HCT116 (cell line): ENCODE measurements at regions not wholly inside any gene's neighbourhood (a gene's known extent, or its start where the extent isn't known, plus 50 kb on each side); places are given as distances from the start of the nearest gene placed in this dataset.

Source experiments
- ATAC-seq: fragments of 200-7000 bp; cut with Tn5 transposase; 2 replicates; pipeline ENCODE4 v1.9.1; 2020; ENCODE audit warnings: mild to moderate bottlenecking, moderate library complexity
- BruUV-seq: library from RNA; stranded (reverse); fragments of 400-500 nt; replicated peaks from 2 replicates; lab custom pipeline; 2021; lab: Mats Ljungman, UMichigan
- CTCF ChIA-PET: fragments of 300-600 bp; sonication (Branson Sonifier 250); formaldehyde crosslinking; loops from one replicate; lab custom pipeline; 2021; ENCODE audit warnings: antibody characterized with exemption; lab: Charles Lee
- POLR2A ChIA-PET: fragments of 300-600, 350-600 bp; sonication (Branson Sonifier 250); formaldehyde crosslinking; loops from one replicate; lab custom pipeline; 2021; ENCODE audit warnings: antibody characterized with exemption; lab: Charles Lee
- RAD21 ChIA-PET, 2 experiments: fragments of 300-600 bp; sonication (Branson Sonifier 250); formaldehyde crosslinking; loops; one replicate each; lab custom pipeline; 2023; ENCODE audit warnings: low total read pairs in 2 of 2; ENCODE audit not compliant: uncharacterized antibody in 2 of 2, unreplicated experiment in 2 of 2, low non-redundant PET in 1 of 2; lab: Charles Lee
- DNase-seq: peaks from one replicate; pipeline ENCODE4 v3.0.0-alpha.2; 2010; ENCODE audit warnings: low read depth, low spot score
- H2AFZ ChIP-seq: fragments of 200-600 bp; shearing (Covaris generic), sonication (generic); 2 replicates; pipeline ENCODE4 v1.6.1; 2017; ENCODE audit warnings: low read depth, mixed run types, mixed read lengths, antibody characterized with exemption, low read length; ENCODE audit not compliant: poor library complexity, severe bottlenecking
- H3K27ac ChIP-seq: 2 replicates; pipeline ENCODE4 v1.5.1; 2012; ENCODE audit warnings: low read depth, low read length
- H3K27me3 ChIP-seq: fragments of 200-600 bp; sonication (generic); 2 replicates; pipeline ENCODE4 v1.6.1; 2016; ENCODE audit warnings: mixed run types, low read length, mixed read lengths; ENCODE audit not compliant: insufficient read depth
- H3K36me3 ChIP-seq, 2 experiments: fragments of 200-500 bp in 1 of 2; fragments of 200-600 bp in 1 of 2; sonication (Bioruptor generic) in 1 of 2; sonication (generic) in 1 of 2; 2 replicates each; pipeline versions ENCODE4 v1.5.1 to v1.6.1; 2014 to 2016; ENCODE audit warnings: low read length in 2 of 2, inconsistent platforms in 1 of 2, mixed read lengths in 1 of 2, mixed run types in 1 of 2; ENCODE audit not compliant: insufficient read depth in 2 of 2, control insufficient read depth in 1 of 2
- H3K4me1 ChIP-seq, 2 experiments: fragments of 200-600 bp in 1 of 2; sonication (generic) in 1 of 2; 2 replicates each; pipeline versions ENCODE4 v1.5.1 to v1.6.1; 2012 to 2017; ENCODE audit warnings: low read length in 2 of 2, inconsistent platforms in 1 of 2, mild to moderate bottlenecking in 1 of 2, mixed read lengths in 1 of 2, mixed run types in 1 of 2, moderate library complexity in 1 of 2; ENCODE audit not compliant: insufficient read depth in 2 of 2, control insufficient read depth in 1 of 2
- H3K4me2 ChIP-seq: fragments of 200-600 bp; sonication (generic); 2 replicates; pipeline ENCODE4 v1.6.1; 2017; ENCODE audit warnings: mixed run types, low read length, mixed read lengths
- H3K4me3 ChIP-seq, 2 experiments: fragments of 200-600 bp in 1 of 2; sonication (generic) in 1 of 2; replicated peaks in 1 of 2; 2 replicates each; pipeline ENCODE4 v1.5.1; 2011 to 2016; ENCODE audit warnings: low read length in 2 of 2, control low read depth in 1 of 2, low read depth in 1 of 2, mild to moderate bottlenecking in 1 of 2, mixed read lengths in 1 of 2, mixed run types in 1 of 2
- H3K79me2 ChIP-seq: fragments of 200-600 bp; sonication (generic); 2 replicates; pipeline ENCODE4 v1.6.1; 2017; ENCODE audit warnings: mild to moderate bottlenecking, mixed run types, low read length, moderate library complexity, mixed read lengths; ENCODE audit not compliant: insufficient read depth
- H3K9ac ChIP-seq: fragments of 200-600 bp; sonication (generic); 2 replicates; pipeline ENCODE4 v1.6.1; 2016; ENCODE audit warnings: low read length, mixed read lengths
- H3K9me2 ChIP-seq: fragments of 200-600 bp; sonication (generic), shearing (Covaris generic); 2 replicates; pipeline ENCODE4 v1.6.1; 2017; ENCODE audit warnings: mixed run types, mild to moderate bottlenecking, moderate library complexity; ENCODE audit not compliant: insufficient read depth
- H3K9me3 ChIP-seq, 2 experiments: fragments of 200-500 bp in 1 of 2; fragments of 200-600 bp in 1 of 2; sonication (Bioruptor generic) in 1 of 2; sonication (generic) in 1 of 2; 2 replicates each; pipeline ENCODE4 v1.6.1; 2014 to 2017; ENCODE audit warnings: low read length in 2 of 2, mixed read lengths in 2 of 2, inconsistent platforms in 1 of 2, low read depth in 1 of 2, mild to moderate bottlenecking in 1 of 2, mixed run types in 1 of 2, moderate library complexity in 1 of 2; ENCODE audit not compliant: control insufficient read depth in 1 of 2, insufficient read depth in 1 of 2
- H4K20me1 ChIP-seq: fragments of 200-600 bp; sonication (generic), shearing (Covaris generic); 2 replicates; pipeline ENCODE4 v1.6.1; 2017; ENCODE audit warnings: mixed run types, mild to moderate bottlenecking, moderate library complexity; ENCODE audit not compliant: insufficient read depth
- CBX3 ChIP-seq: IDR thresholded peaks from 2 replicates; pipeline ENCODE4 v1.6.1; 2012; ENCODE audit warnings: low read depth
- CEBPB ChIP-seq: IDR thresholded peaks from 2 replicates; pipeline ENCODE4 v1.6.1; 2012; ENCODE audit warnings: low read depth
- EGR1 ChIP-seq: IDR thresholded peaks from 2 replicates; pipeline ENCODE4 v1.6.1; 2012; ENCODE audit warnings: low read depth
- EZH2 ChIP-seq: fragments of 200-600 bp; sonication (generic); IDR thresholded peaks from 2 replicates; pipeline ENCODE4 v1.6.1; 2017; ENCODE audit warnings: antibody characterized with exemption, mixed run types
- EZH2phosphoT487 ChIP-seq: fragments of 200-600 bp; IDR thresholded peaks from 2 replicates; pipeline ENCODE4 v1.6.1; 2018; ENCODE audit warnings: antibody characterized with exemption, borderline replicate concordance
- JUND ChIP-seq: IDR thresholded peaks from 2 replicates; pipeline ENCODE4 v1.6.1; 2012
- POLR2A ChIP-seq: IDR thresholded peaks from 2 replicates; pipeline ENCODE4 v1.7.0; 2011; ENCODE audit warnings: borderline replicate concordance; ENCODE audit not compliant: insufficient read depth, insufficient read length; ENCODE audit errors: extremely low read depth
- SIN3A ChIP-seq: IDR thresholded peaks from 2 replicates; pipeline ENCODE4 v1.6.1; 2012; ENCODE audit warnings: low read depth
- SP1 ChIP-seq: IDR thresholded peaks from 2 replicates; pipeline ENCODE4 v1.6.1; 2012; ENCODE audit warnings: low read depth
- TCF7L2 ChIP-seq: IDR thresholded peaks from 2 replicates; pipeline ENCODE4 v1.7.0; 2011; ENCODE audit warnings: borderline replicate concordance, inconsistent platforms; ENCODE audit not compliant: insufficient read depth, insufficient read length; ENCODE audit errors: extremely low read depth
- ZFX ChIP-seq: fragments of 450-650 bp; IDR thresholded peaks from 2 replicates; pipeline ENCODE4 v1.6.1; 2017
- ZNF274 ChIP-seq: fragments of 200-500 bp; sonication (Bioruptor generic); IDR thresholded peaks from 2 replicates; pipeline ENCODE4 v1.6.1; 2014; ENCODE audit warnings: mild to moderate bottlenecking, low read depth, low read length, inconsistent platforms
- intact Hi-C: fragments of 100-400 bp; cut with micrococcal nuclease; formaldehyde crosslinking; loops from 2 replicates; pipeline ENCODE4 v1.10.0; 2022
- TF ChIP-seq, protein P1 (sequence below): IDR thresholded peaks from 2 replicates; pipeline ENCODE4 v1.6.1; 2012
- TF ChIP-seq, protein P2 (sequence below), 3 experiments: fragments of 200-600 bp in 1 of 3; sonication (generic) in 1 of 3; IDR thresholded peaks in 2 of 3; conservative IDR thresholded peaks in 1 of 3; 2 replicates each; pipeline ENCODE4 v1.5.1; 2012 to 2017; ENCODE audit warnings: low read depth in 2 of 3, low read length in 2 of 3, antibody characterized with exemption in 1 of 3, borderline replicate concordance in 1 of 3, control low read depth in 1 of 3, mild to moderate bottlenecking in 1 of 3, mixed read lengths in 1 of 3, mixed run types in 1 of 3, moderate library complexity in 1 of 3; ENCODE audit not compliant: insufficient read depth in 1 of 3

DNA sequence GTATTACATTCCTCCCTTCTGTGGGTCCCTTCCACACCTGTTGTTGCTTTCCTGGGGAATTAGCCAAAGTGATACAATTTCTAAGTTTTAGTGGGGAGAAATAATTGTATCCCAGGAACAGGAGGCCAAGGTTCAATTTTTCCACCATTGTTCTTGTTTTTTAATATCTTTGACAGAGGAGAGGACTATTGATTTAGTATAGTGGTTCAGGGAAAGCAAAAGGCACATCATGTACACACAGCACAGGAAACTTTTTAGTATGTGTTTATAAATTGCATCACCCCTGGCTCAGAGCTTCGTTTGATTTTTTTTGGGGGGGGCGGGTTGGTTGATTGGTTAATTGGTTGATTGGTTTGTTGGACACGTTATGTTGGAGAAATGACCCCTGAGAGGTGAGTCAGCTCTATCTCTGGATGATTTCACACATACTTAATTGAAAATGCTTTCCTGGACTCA, 431.6 kb downstream of the PID1 start (continued):
- TF ChIP-seq TCF7L2: no peak
- TF ChIP-seq EGR1: no peak
- TF ChIP-seq POLR2A: no peak
- no peak for TF ChIP-seq CBX3
- TF ChIP-seq ZNF274: no peak
- no peak for TF ChIP-seq CEBPB
- no peak for TF ChIP-seq EZH2

DNA sequence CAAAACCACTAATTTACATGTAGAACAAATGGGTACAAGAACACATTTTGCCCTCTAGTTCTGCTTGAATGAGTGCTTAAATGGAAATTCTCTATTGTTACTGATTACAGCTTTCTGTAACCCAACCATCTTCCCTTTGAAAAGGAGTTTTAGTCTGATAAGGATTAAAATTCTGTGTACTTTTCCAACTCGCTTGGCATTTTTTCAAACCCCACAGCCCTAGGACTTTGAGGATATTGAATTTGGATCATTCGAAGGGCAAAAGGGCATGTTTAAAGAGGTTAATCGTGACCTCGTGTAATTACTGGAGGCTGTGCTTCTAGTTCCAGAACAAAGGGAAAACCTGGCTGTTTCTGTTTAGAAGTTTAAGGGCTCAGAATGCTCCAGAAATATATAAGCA, 432.3 kb downstream of the PID1 start:
- no peak overlapping the region for H3K4me3 ChIP-seq
- TF ChIP-seq EZH2phosphoT487 (no peak), ZFX (no peak), CEBPB (no peak), SP1 (no peak), ZNF274 (no peak), POLR2A (no peak), JUND (no peak), SIN3A (no peak)
- TF ChIP-seq, protein P1, sequence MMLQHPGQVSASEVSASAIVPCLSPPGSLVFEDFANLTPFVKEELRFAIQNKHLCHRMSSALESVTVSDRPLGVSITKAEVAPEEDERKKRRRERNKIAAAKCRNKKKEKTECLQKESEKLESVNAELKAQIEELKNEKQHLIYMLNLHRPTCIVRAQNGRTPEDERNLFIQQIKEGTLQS: no peak
- TF ChIP-seq, protein P2, sequence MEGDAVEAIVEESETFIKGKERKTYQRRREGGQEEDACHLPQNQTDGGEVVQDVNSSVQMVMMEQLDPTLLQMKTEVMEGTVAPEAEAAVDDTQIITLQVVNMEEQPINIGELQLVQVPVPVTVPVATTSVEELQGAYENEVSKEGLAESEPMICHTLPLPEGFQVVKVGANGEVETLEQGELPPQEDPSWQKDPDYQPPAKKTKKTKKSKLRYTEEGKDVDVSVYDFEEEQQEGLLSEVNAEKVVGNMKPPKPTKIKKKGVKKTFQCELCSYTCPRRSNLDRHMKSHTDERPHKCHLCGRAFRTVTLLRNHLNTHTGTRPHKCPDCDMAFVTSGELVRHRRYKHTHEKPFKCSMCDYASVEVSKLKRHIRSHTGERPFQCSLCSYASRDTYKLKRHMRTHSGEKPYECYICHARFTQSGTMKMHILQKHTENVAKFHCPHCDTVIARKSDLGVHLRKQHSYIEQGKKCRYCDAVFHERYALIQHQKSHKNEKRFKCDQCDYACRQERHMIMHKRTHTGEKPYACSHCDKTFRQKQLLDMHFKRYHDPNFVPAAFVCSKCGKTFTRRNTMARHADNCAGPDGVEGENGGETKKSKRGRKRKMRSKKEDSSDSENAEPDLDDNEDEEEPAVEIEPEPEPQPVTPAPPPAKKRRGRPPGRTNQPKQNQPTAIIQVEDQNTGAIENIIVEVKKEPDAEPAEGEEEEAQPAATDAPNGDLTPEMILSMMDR (IDR thresholded peaks at IDR 0.05 in 2 of 3, conservative IDR thresholded peaks at IDR 0.05 in 1 of 3; ENCODE audit: borderline replicate concordance in 1 of 3, insufficient read depth in 1 of 3, low read depth in 2 of 3, low read length in 2 of 3): no peak
- no TSS peak for BruUV-seq
- no peak overlapping the region for H3K9ac ChIP-seq
- H3K27me3 ChIP-seq: no peaks in the 10 kb centered on the region
- no peak overlapping the region for H2AFZ ChIP-seq
- H3K79me2 ChIP-seq: no peaks in the 10 kb centered on the region
- H3K4me1 ChIP-seq: no peaks in the 10 kb centered on the region
- RAD21 ChIA-PET: no interaction called here
- DNase-seq (no peak), ATAC-seq (no peak)
- no peak overlapping the region for H3K27ac ChIP-seq
- no peak overlapping the region for H3K4me2 ChIP-seq
- POLR2A ChIA-PET: no interaction called here
- H3K36me3 ChIP-seq: no peaks in the 10 kb centered on the region
- CTCF ChIA-PET: no interaction called here
- intact Hi-C loops: no loop called here
- no peaks in the 10 kb centered on the region for H3K9me2 ChIP-seq
- H3K9me3 ChIP-seq: no peaks in the 10 kb centered on the region
- no peaks in the 10 kb centered on the region for H4K20me1 ChIP-seq
